H1 (cell line): ENCODE measurements at regions not wholly inside any gene's neighbourhood (a gene's known extent, or its start where the extent isn't known, plus 50 kb on each side); places are given as distances from the start of the nearest gene placed in this dataset.

Experiments
- CTCF ChIA-PET: fragments of 300-600 bp; sonication (Branson Sonifier 250); formaldehyde crosslinking; loops from one replicate; lab custom pipeline; 2021; ENCODE audit not compliant: partially characterized antibody; lab: Charles Lee
- POLR2A ChIA-PET: fragments of 300-600 bp; sonication (Branson Sonifier 250); formaldehyde crosslinking; loops from one replicate; lab custom pipeline; 2021; ENCODE audit warnings: inconsistent platforms; ENCODE audit not compliant: partially characterized antibody; lab: Charles Lee
- DNase-seq, 2 experiments: peaks; one replicate each; pipeline versions ENCODE4 v3.0.0 to v3.0.0-alpha.2; 2010 to 2022; ENCODE audit warnings: low spot score in 2 of 2, low read depth in 1 of 2, mixed read lengths in 1 of 2
- FAIRE-seq: peaks from 2 replicates; lab custom pipeline; 2011; peaks lifted over from hg19 to GRCh38; lab: Jason Lieb, UNC
- H2AFZ ChIP-seq: 2 replicates; pipeline ENCODE4 v1.8.1; 2012; ENCODE audit warnings: low read length, inconsistent platforms
- H2AK5ac ChIP-seq: 2 replicates; pipeline ENCODE4 v1.6.1; 2013; ENCODE audit warnings: low read depth, low read length
- H2BK120ac ChIP-seq: replicated peaks from 2 replicates; pipeline ENCODE3; 2013; ENCODE audit warnings: low read depth, low read length, inconsistent platforms
- H2BK12ac ChIP-seq: 2 replicates; pipeline ENCODE4 v1.6.1; 2013; ENCODE audit warnings: low read depth, low read length
- H2BK15ac ChIP-seq: 2 replicates; pipeline ENCODE4 v1.6.1; 2013; ENCODE audit warnings: low read length
- H2BK20ac ChIP-seq: 2 replicates; pipeline ENCODE4 v1.6.1; 2013; ENCODE audit warnings: low read length
- H2BK5ac ChIP-seq: 2 replicates; pipeline ENCODE4 v1.6.1; 2013; ENCODE audit warnings: low read depth, low read length
- H3K14ac ChIP-seq: 2 replicates; pipeline ENCODE4 v1.6.1; 2013; ENCODE audit warnings: inconsistent platforms; ENCODE audit not compliant: insufficient read length
- H3K18ac ChIP-seq: 2 replicates; pipeline ENCODE4 v1.6.1; 2013; ENCODE audit warnings: low read length; ENCODE audit errors: extremely low read depth
- H3K23ac ChIP-seq: 2 replicates; pipeline ENCODE4 v1.6.1; 2013; ENCODE audit warnings: inconsistent platforms; ENCODE audit not compliant: insufficient read length
- H3K23me2 ChIP-seq: 2 replicates; pipeline ENCODE4 v1.6.1; 2013; ENCODE audit warnings: low read depth, low read length
- H3K27ac ChIP-seq: 2 replicates; pipeline ENCODE4 v1.6.1; 2011; ENCODE audit warnings: low read depth, low read length, inconsistent platforms
- H3K27me3 ChIP-seq, 4 experiments: replicated peaks in 1 of 4; 1 replicate in 1 of 4; 2 replicates in 3 of 4; pipeline versions ENCODE4 v1.6.1 to v1.8.1; 2011 to 2013; ENCODE audit warnings: low read length in 3 of 4, mild to moderate bottlenecking in 3 of 4, inconsistent platforms in 2 of 4, mixed read lengths in 2 of 4, moderate library complexity in 1 of 4; ENCODE audit not compliant: control insufficient read depth in 3 of 4, insufficient read depth in 3 of 4; ENCODE audit errors: extremely low read depth in 1 of 4
- H3K36me3 ChIP-seq, 4 experiments: 2 replicates each; pipeline versions ENCODE4 v1.6.1 to v1.8.1; 2011 to 2013; ENCODE audit warnings: mild to moderate bottlenecking in 4 of 4, low read length in 3 of 4, moderate library complexity in 2 of 4, control low read depth in 1 of 4, inconsistent platforms in 1 of 4; ENCODE audit not compliant: insufficient read depth in 4 of 4, control insufficient read depth in 2 of 4
- H3K4ac ChIP-seq: replicated peaks from 2 replicates; pipeline ENCODE3; 2013; ENCODE audit warnings: low read length, low read depth, mixed read lengths, inconsistent platforms; ENCODE audit not compliant: insufficient read length
- H3K4me1 ChIP-seq, 4 experiments: replicated peaks in 1 of 4; 1 replicate in 1 of 4; 2 replicates in 3 of 4; pipeline versions ENCODE4 v1.6.1 to v1.8.1; 2011 to 2013; ENCODE audit warnings: low read length in 3 of 4, inconsistent platforms in 2 of 4, mixed read lengths in 1 of 4; ENCODE audit not compliant: insufficient read depth in 4 of 4, control insufficient read depth in 3 of 4
- H3K4me2 ChIP-seq, 2 experiments: 2 replicates each; pipeline versions ENCODE4 v1.6.1 to v1.8.1; 2011 to 2013; ENCODE audit warnings: low read depth in 2 of 2, low read length in 2 of 2, control low read depth in 1 of 2, inconsistent platforms in 1 of 2, mild to moderate bottlenecking in 1 of 2; ENCODE audit not compliant: insufficient read depth in 1 of 2
- H3K4me3 ChIP-seq, 4 experiments: fragments of 200-600, 300-600 bp in 1 of 4; sonication (generic), shearing (Covaris generic), sonication (Bioruptor Twin) in 1 of 4; 2 replicates each; pipeline versions ENCODE4 v1.5.1 to v1.8.1; 2011 to 2016; ENCODE audit warnings: low read length in 4 of 4, low read depth in 3 of 4, control low read depth in 2 of 4, inconsistent platforms in 2 of 4, mild to moderate bottlenecking in 2 of 4, mixed read lengths in 1 of 4, moderate library complexity in 1 of 4; ENCODE audit not compliant: insufficient read depth in 2 of 4; ENCODE audit errors: extremely low read depth in 1 of 4
- H3K56ac ChIP-seq: replicated peaks from 2 replicates; pipeline ENCODE3; 2013; ENCODE audit warnings: low read depth, mild to moderate bottlenecking, mixed read lengths, low read length, inconsistent platforms; ENCODE audit not compliant: insufficient read length
- H3K79me1 ChIP-seq: 2 replicates; pipeline ENCODE4 v1.6.1; 2013; ENCODE audit warnings: low read depth, low read length, control low read depth
- H3K79me2 ChIP-seq, 2 experiments: 2 replicates each; pipeline versions ENCODE4 v1.6.1 to v1.8.1; 2012 to 2013; ENCODE audit warnings: low read length in 2 of 2, mild to moderate bottlenecking in 2 of 2, inconsistent platforms in 1 of 2; ENCODE audit not compliant: insufficient read depth in 2 of 2, control insufficient read depth in 1 of 2
- H3K9ac ChIP-seq, 4 experiments: replicated peaks in 1 of 4; 1 replicate in 1 of 4; 2 replicates in 3 of 4; pipeline versions ENCODE4 v1.6.1 to v1.8.1; 2011 to 2013; ENCODE audit warnings: low read depth in 3 of 4, low read length in 3 of 4, control low read depth in 2 of 4, mild to moderate bottlenecking in 2 of 4, moderate library complexity in 2 of 4, inconsistent platforms in 1 of 4; ENCODE audit errors: extremely low read depth in 1 of 4
- H3K9me3 ChIP-seq, 2 experiments: 2 replicates each; pipeline versions ENCODE4 v1.6.1 to v1.8.1; 2012 to 2013; ENCODE audit warnings: mild to moderate bottlenecking in 2 of 2, moderate library complexity in 2 of 2, control low read depth in 1 of 2, inconsistent platforms in 1 of 2, low read depth in 1 of 2, low read length in 1 of 2, mixed read lengths in 1 of 2; ENCODE audit not compliant: insufficient read depth in 2 of 2
- H4K20me1 ChIP-seq, 2 experiments: replicated peaks in 1 of 2; 2 replicates each; pipeline versions ENCODE3 to v1.8.1; 2011 to 2013; ENCODE audit warnings: inconsistent platforms in 2 of 2, low read length in 2 of 2, mild to moderate bottlenecking in 1 of 2; ENCODE audit not compliant: insufficient read depth in 2 of 2, control insufficient read depth in 1 of 2
- H4K5ac ChIP-seq: 2 replicates; pipeline ENCODE4 v1.6.1; 2013; ENCODE audit warnings: low read length, low read depth, mixed read lengths, inconsistent platforms; ENCODE audit not compliant: insufficient read length
- H4K8ac ChIP-seq: 2 replicates; pipeline ENCODE4 v1.8.0; 2013; ENCODE audit warnings: mild to moderate bottlenecking, moderate library complexity, low read length, inconsistent platforms; ENCODE audit not compliant: insufficient read depth; ENCODE audit errors: extremely low read depth
- H4K91ac ChIP-seq: replicated peaks from 2 replicates; pipeline ENCODE3; 2013; ENCODE audit warnings: low read length, mixed read lengths, inconsistent platforms; ENCODE audit not compliant: insufficient read length
- ATF2 ChIP-seq: IDR thresholded peaks from 2 replicates; pipeline ENCODE4 v1.6.1; 2012; ENCODE audit warnings: low read length, inconsistent platforms
- BRCA1 ChIP-seq: IDR thresholded peaks from 2 replicates; pipeline ENCODE4 v1.6.1; 2012; ENCODE audit warnings: low read depth, low read length, improper control_type of control experiment
- CREB1 ChIP-seq: IDR thresholded peaks from 2 replicates; pipeline ENCODE4 v1.6.1; 2012; ENCODE audit warnings: inconsistent platforms
- GTF2F1 ChIP-seq: IDR thresholded peaks from 2 replicates; pipeline ENCODE4 v1.6.1; 2012; ENCODE audit warnings: low read depth, low read length, improper control_type of control experiment, borderline replicate concordance
- HDAC2 ChIP-seq, 2 experiments: fragments of 300-600 bp in 1 of 2; sonication (generic) in 1 of 2; IDR thresholded peaks; 2 replicates each; pipeline ENCODE4 v1.6.1; 2011 to 2012; ENCODE audit warnings: low read depth in 2 of 2, low read length in 2 of 2, mild to moderate bottlenecking in 2 of 2, moderate library complexity in 2 of 2, borderline replicate concordance in 1 of 2, inconsistent platforms in 1 of 2
- JUN ChIP-seq: IDR thresholded peaks from 2 replicates; pipeline ENCODE4 v1.6.1; 2011; ENCODE audit warnings: low read depth, mild to moderate bottlenecking, improper control_type of control experiment, low read length
- RXRA ChIP-seq: IDR thresholded peaks from 2 replicates; pipeline ENCODE4 v1.6.1; 2011; ENCODE audit warnings: low read depth, mild to moderate bottlenecking, low read length, moderate library complexity; ENCODE audit not compliant: insufficient read depth
- SAP30 ChIP-seq: fragments of 300-600 bp; sonication (generic); IDR thresholded peaks from 2 replicates; pipeline ENCODE4 v1.7.1; 2012; ENCODE audit warnings: low read length, moderate library complexity, mild to moderate bottlenecking, inconsistent platforms; ENCODE audit not compliant: insufficient read depth, insufficient replicate concordance
- SIRT6 ChIP-seq: IDR thresholded peaks from one replicate; pipeline ENCODE4 v1.7.1; 2012; ENCODE audit warnings: low read length, inconsistent platforms
- SP2 ChIP-seq: IDR thresholded peaks from 2 replicates; pipeline ENCODE4 v1.6.1; 2012; ENCODE audit warnings: mild to moderate bottlenecking, low read length, inconsistent platforms
- SRF ChIP-seq: IDR thresholded peaks from 2 replicates; pipeline ENCODE4 v1.6.1; 2011; ENCODE audit warnings: mild to moderate bottlenecking, low read depth, low read length, moderate library complexity
- TCF12 ChIP-seq: IDR thresholded peaks from 2 replicates; pipeline ENCODE4 v1.6.1; 2011; ENCODE audit warnings: low read depth, mild to moderate bottlenecking, low read length
- WGBS, 2 experiments: shearing (Covaris generic) in 1 of 2; methylation state at CpG; one replicate each; pipeline versions ENCODE4 v1.1.6 to v1.1.7; 2013 to 2015; ENCODE audit warnings: low lambda C conversion rate in 2 of 2, mixed read lengths in 2 of 2, inconsistent platforms in 1 of 2, low coverage in 1 of 2, missing lambda C conversion rate in 1 of 2; ENCODE audit not compliant: insufficient replicate concordance in 2 of 2, insufficient coverage in 1 of 2, insufficient read length in 1 of 2; ENCODE audit errors: extremely low coverage in 1 of 2, missing lambda C conversion rate in 1 of 2; 5-methylcytosine and 5-hydroxymethylcytosine counted together
- TF ChIP-seq, protein P1 (sequence below): IDR thresholded peaks from 2 replicates; pipeline ENCODE4 v1.6.1; 2012; ENCODE audit warnings: inconsistent platforms

DNA sequence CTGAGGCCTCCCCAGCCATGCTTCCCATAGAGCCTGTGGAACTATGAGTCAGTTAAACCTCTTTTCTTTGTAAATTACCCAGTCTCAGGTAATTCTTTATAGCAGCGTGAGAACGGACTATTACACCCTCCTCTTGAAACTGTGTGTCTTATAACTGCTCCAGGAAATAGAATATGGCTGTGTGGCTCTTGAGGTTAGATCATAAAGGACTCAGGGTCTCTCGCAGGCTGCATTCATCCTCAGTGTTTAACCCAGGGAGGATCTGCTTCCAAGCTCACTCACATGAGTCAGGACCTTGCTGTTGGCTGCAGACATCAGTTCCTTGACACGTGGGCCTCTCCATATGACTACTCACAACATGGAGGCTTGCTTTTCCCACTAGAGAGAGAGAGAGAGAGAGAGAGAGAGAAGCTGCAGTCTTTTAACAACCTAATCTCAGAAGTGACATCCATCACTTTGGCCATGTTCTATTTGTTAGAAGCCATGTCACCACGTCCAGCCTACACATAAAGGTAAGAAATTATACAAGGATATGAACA lies 114.3 kb upstream of the UBE2E1 start:
- Histone ChIP-seq H2BK20ac (no peak overlapping the region), H2BK120ac (no peak overlapping the region), H3K4me2 (no peak overlapping the region), H3K79me2 (no peaks in the 10 kb centered on the region), H2BK15ac (no peak overlapping the region), H3K79me1 (no peaks in the 10 kb centered on the region), H4K5ac (no peak overlapping the region), H3K14ac (no peak overlapping the region), H3K23me2 (no peaks in the 10 kb centered on the region), H3K56ac (no peak overlapping the region), H3K23ac (no peak overlapping the region), H3K9ac (no peak overlapping the region), H3K4ac (no peak overlapping the region), H3K9me3 (peaks cover 0 to 6% of the 10 kb centered on the region in 2 experiments; a peak in 2 of 4 replicates), H4K91ac (no peak overlapping the region), H3K4me1 (peaks cover 3 to 9% (median 6%) of the 10 kb centered on the region in 4 experiments; a peak in 5 of 7 replicates), H3K27ac (no peak overlapping the region), H3K4me3 (no peak overlapping the region), H3K27me3 (no peaks in the 10 kb centered on the region), H3K18ac (no peak overlapping the region), H2AK5ac (no peak overlapping the region), H2AFZ (no peak overlapping the region), H3K36me3 (no peaks in the 10 kb centered on the region), H2BK5ac (no peak overlapping the region), H4K8ac (no peak overlapping the region), H4K20me1 (no peaks in the 10 kb centered on the region), H2BK12ac (no peak overlapping the region)
- 99% methylated on average over 5 of the region's 5 CpGs; no CpG with 5 or more reads in 1 of the 2 experiments for WGBS, 2 experiments
- FAIRE-seq (no peak), DNase-seq (no peak)
- POLR2A ChIA-PET, result no interaction called here
- CTCF ChIA-PET, result no interaction called here
- TF ChIP-seq ATF2 (no peak), TCF12 (no peak), GTF2F1 (no peak), SAP30 (no peak), SP2 (no peak), HDAC2 (IDR thresholded peaks at IDR 0.05; ENCODE audit: borderline replicate concordance in 1 of 2, low read depth in 2 of 2, low read length in 2 of 2) (no peak), SIRT6 (no peak), SRF (no peak), RXRA (no peak), CREB1 (no peak), BRCA1 (no peak), JUN (no peak)
- TF ChIP-seq, protein P1, sequence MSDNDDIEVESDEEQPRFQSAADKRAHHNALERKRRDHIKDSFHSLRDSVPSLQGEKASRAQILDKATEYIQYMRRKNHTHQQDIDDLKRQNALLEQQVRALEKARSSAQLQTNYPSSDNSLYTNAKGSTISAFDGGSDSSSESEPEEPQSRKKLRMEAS, result no peak
